ENCODE measurements at regions not wholly inside any gene's neighbourhood (a gene's known extent, or its start where the extent isn't known, plus 50 kb on each side); places are given as distances from the start of the nearest gene placed in this dataset.

- TF ChIP-seq CTCF (IDR thresholded peaks at IDR 0.05; ENCODE audit: low read depth, low read length) = no peak
- no peak for DNase-seq (ENCODE audit: extremely low read depth, low read depth)
Observed at GRCh38 chr16:27152801-27153200, 50.5 kb upstream of the KDM8 start.
